Endodermal cell (in vitro differentiated cells): ENCODE measurements at regions not wholly inside any gene's neighbourhood (a gene's known extent, or its start where the extent isn't known, plus 50 kb on each side); places are given as distances from the start of the nearest gene placed in this dataset.

ENCODE experiments used
- DNase-seq: peaks from one replicate; pipeline ENCODE4 v3.0.0-alpha.2; 2017
- H3K27ac ChIP-seq: 2 replicates; pipeline ENCODE4 v1.5.1; 2013; ENCODE audit warnings: mild to moderate bottlenecking, low read depth, low read length, moderate library complexity
- H3K27me3 ChIP-seq: 2 replicates; pipeline ENCODE4 v1.6.1; 2013; ENCODE audit warnings: mild to moderate bottlenecking, low read length, moderate library complexity; ENCODE audit not compliant: insufficient read depth, control insufficient read depth, poor library complexity, severe bottlenecking
- H3K36me3 ChIP-seq: 2 replicates; pipeline ENCODE4 v1.7.0; 2013; ENCODE audit warnings: mild to moderate bottlenecking, low read length, moderate library complexity; ENCODE audit not compliant: control insufficient read depth, insufficient read depth
- H3K4me1 ChIP-seq: one replicate; pipeline ENCODE4 v1.7.0; 2013; ENCODE audit warnings: low read length; ENCODE audit not compliant: control insufficient read depth, insufficient read depth
- H3K4me3 ChIP-seq: 2 replicates; pipeline ENCODE4 v1.5.1; 2013; ENCODE audit warnings: mild to moderate bottlenecking, low read length, moderate library complexity
- H3K9ac ChIP-seq: 2 replicates; pipeline ENCODE4 v1.6.1; 2013; ENCODE audit warnings: mild to moderate bottlenecking, low read length, moderate library complexity; ENCODE audit not compliant: poor library complexity, severe bottlenecking; ENCODE audit errors: extremely low read depth
- H3K9me3 ChIP-seq: 2 replicates; pipeline ENCODE4 v1.6.1; 2013; ENCODE audit warnings: mild to moderate bottlenecking, low read length, moderate library complexity; ENCODE audit not compliant: control insufficient read depth
- H3K27ac Mint-ChIP-seq: 2 replicates; pipeline ENCODE4 v1.8.0; 2020; ENCODE audit warnings: mixed read lengths
- H3K27me3 Mint-ChIP-seq: 2 replicates; pipeline ENCODE4 v1.8.0; 2021; ENCODE audit warnings: mild to moderate bottlenecking, mixed read lengths; ENCODE audit not compliant: insufficient read depth
- H3K36me3 Mint-ChIP-seq: 2 replicates; pipeline ENCODE4 v1.8.0; 2020; ENCODE audit warnings: low read depth, mixed read lengths
- H3K4me1 Mint-ChIP-seq: 2 replicates; pipeline ENCODE4 v1.8.0; 2020; ENCODE audit warnings: mixed read lengths
- H3K4me3 Mint-ChIP-seq: 2 replicates; pipeline ENCODE4 v1.8.0; 2020; ENCODE audit warnings: mild to moderate bottlenecking, moderate library complexity, mixed read lengths
- H3K9me3 Mint-ChIP-seq: 2 replicates; pipeline ENCODE4 v1.8.0; 2020; ENCODE audit warnings: mild to moderate bottlenecking, mixed read lengths
- CTCF ChIP-seq: fragments of 200-600 bp; sonication (generic); conservative IDR thresholded peaks from 2 replicates; pipeline ENCODE4 v1.5.0; 2021; ENCODE audit warnings: antibody characterized with exemption, mild to moderate bottlenecking
- WGBS, 2 experiments: methylation state at CpG; one replicate each; pipeline versions ENCODE4 v1.1.5 to v1.1.7; 2013; ENCODE audit warnings: missing lambda C conversion rate in 2 of 2, mixed read lengths in 1 of 2; ENCODE audit not compliant: insufficient coverage in 1 of 2, insufficient read length in 1 of 2; 5-methylcytosine and 5-hydroxymethylcytosine counted together

DNA sequence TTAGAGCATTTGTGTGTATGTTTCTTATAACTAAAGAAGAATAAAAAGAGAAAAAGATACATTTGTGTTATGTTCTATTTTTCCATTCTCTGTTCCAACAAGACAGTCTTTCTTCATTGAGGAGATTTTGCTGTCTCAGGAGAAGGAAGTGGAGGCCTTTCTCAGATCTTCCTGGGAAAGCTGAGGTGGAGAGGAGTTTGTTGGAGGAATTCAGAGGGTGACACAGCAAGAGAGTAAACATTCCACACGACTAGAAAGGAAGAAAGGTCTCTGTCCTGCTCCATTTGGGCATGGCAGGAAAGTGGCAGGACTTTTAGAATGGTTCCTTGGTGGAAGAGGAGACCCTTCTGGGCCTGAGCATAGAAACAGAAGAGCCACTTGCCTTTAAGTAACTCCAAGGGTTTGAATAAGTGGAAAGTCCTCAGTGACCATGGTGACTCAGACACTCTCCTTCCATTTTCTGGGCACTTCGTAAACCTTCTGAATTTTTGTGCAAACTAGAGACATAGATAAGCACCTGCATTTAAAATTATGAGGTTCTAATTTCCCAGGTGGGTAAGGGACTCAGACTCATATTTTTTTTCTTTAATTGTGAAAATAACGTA is 52.3 kb upstream of the COL5A2 start:
- H3K4me1 Mint-ChIP-seq, result peaks cover 5% of the 10 kb centered on the region
- H3K27me3 Mint-ChIP-seq, result no peaks in the 10 kb centered on the region
- no peak overlapping the region for H3K9ac ChIP-seq
- no peaks in the 10 kb centered on the region for H3K36me3 Mint-ChIP-seq
- H3K4me3 ChIP-seq, result no peak overlapping the region
- peak overlapping the region; percentile 15 for H3K27ac Mint-ChIP-seq
- WGBS, 2 experiments, result 71 to 86% methylated on average over 1 to 2 of the region's 3 CpGs
- no peaks in the 10 kb centered on the region for H3K27me3 ChIP-seq
- H3K36me3 ChIP-seq, result no peaks in the 10 kb centered on the region
- no peaks in the 10 kb centered on the region for H3K4me1 ChIP-seq
- no peak for DNase-seq
- H3K9me3 Mint-ChIP-seq, result no peaks in the 10 kb centered on the region
- no peak for TF ChIP-seq CTCF
- no peak overlapping the region for H3K27ac ChIP-seq
- H3K4me3 Mint-ChIP-seq, result no peak overlapping the region
- no peaks in the 10 kb centered on the region for H3K9me3 ChIP-seq

DNA sequence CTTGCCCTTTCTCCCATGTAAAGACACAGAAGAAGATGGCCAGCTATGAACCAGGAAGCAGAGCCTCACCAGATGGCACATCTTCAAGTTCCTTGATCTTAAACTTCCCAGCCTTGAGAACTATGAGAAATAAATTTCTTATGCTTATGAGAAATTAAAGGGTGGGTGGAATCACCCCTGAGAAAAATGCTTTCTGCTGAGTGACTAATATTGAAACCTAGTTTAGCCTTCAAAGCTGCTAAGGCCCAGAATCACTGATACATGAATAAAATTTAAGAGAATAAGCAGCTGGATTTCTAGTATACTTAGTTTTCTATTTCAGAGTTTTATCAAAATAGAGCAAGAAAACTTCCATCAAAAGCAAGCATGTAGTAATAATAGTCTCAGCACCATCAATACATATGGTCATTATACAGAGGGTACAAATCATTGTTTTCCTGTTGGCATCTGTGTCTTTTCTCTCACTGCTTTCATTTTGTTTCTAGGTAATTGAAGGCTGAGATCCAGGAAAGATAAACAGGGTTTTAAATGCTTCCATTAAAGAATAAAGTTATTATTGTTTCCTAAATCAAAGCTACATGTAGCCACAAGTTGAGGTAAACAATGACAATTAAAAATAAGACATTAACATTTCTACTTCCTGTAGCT is 53.3 kb upstream of the COL5A2 start:
- Histone ChIP-seq H3K36me3 (no peaks in the 10 kb centered on the region), H3K27ac (no peak overlapping the region), H3K9me3 (peaks cover 6% of the 10 kb centered on the region), H3K9ac (no peak overlapping the region), H3K4me3 (no peak overlapping the region), H3K4me1 (no peaks in the 10 kb centered on the region), H3K27me3 (no peaks in the 10 kb centered on the region)
- Mint-ChIP-seq H3K36me3 (no peaks in the 10 kb centered on the region), H3K4me3 (no peak overlapping the region), H3K9me3 (no peaks in the 10 kb centered on the region), H3K4me1 (peaks cover 5% of the 10 kb centered on the region), H3K27me3 (no peaks in the 10 kb centered on the region), H3K27ac (peak overlapping the region; percentile 37)
- DNase-seq, result no peak
- TF ChIP-seq CTCF, result no peak

- no peak overlapping the region for H3K4me3 ChIP-seq
- no peaks in the 10 kb centered on the region for H3K36me3 ChIP-seq
- H3K27ac Mint-ChIP-seq, result no peak overlapping the region
- WGBS, 2 experiments, result 89 to 100% methylated on average over 2 of the region's 2 CpGs
- H3K9me3 ChIP-seq, result peaks cover 12% of the 10 kb centered on the region
- H3K4me1 Mint-ChIP-seq, result peaks cover 5% of the 10 kb centered on the region
- H3K27ac ChIP-seq, result no peak overlapping the region
- no peak for DNase-seq
- TF ChIP-seq CTCF, result no peak
- H3K4me1 ChIP-seq, result no peaks in the 10 kb centered on the region
- H3K27me3 ChIP-seq, result no peaks in the 10 kb centered on the region
- no peak overlapping the region for H3K4me3 Mint-ChIP-seq
- peaks cover 6% of the 10 kb centered on the region for H3K9me3 Mint-ChIP-seq
- H3K27me3 Mint-ChIP-seq, result no peaks in the 10 kb centered on the region
- H3K36me3 Mint-ChIP-seq, result peaks cover 2% of the 10 kb centered on the region
- no peak overlapping the region for H3K9ac ChIP-seq
These were observed 54.0 kb upstream of the COL5A2 start for GRCh38 chr2:189233527-189233926.
